ENCODE measurements at regions not wholly inside any gene's neighbourhood (a gene's known extent, or its start where the extent isn't known, plus 50 kb on each side); places are given as distances from the start of the nearest gene placed in this dataset.
A peak's percentile ranks its signal among the peaks of the same experiment; 100 is the strongest.

DNA sequence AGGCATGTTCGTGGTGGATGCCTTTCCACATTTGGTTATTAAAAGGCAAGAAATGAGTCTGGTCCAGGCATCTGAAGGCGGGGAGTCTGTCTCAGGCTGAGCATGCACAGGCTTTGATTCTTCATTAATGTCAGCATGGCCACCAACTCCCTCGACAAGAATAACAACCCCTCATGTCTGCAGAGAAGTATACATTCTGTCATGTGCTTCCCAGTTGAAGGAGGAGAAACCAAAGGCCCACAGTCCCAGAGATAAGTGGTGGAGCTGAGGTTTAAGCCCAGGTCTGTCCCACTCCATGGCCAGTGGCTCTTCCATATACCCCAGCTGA lies 61.6 kb upstream of the LAPTM5 start:
- Histone ChIP-seq H3K4me1 (ENCODE audit: low read depth) (peaks cover 9% of the 10 kb centered on the region), H3K27ac (no peak overlapping the region), H3K27me3 (peaks cover 5% of the 10 kb centered on the region), H3K9me3 (ENCODE audit: low read depth) (no peaks in the 10 kb centered on the region), H3K4me3 (no peak overlapping the region), H3K36me3 (no peaks in the 10 kb centered on the region)
- DNase-seq (ENCODE audit: low read depth in 1 of 2, low spot score in 1 of 2) = no peak
- TF ChIP-seq, protein P1, sequence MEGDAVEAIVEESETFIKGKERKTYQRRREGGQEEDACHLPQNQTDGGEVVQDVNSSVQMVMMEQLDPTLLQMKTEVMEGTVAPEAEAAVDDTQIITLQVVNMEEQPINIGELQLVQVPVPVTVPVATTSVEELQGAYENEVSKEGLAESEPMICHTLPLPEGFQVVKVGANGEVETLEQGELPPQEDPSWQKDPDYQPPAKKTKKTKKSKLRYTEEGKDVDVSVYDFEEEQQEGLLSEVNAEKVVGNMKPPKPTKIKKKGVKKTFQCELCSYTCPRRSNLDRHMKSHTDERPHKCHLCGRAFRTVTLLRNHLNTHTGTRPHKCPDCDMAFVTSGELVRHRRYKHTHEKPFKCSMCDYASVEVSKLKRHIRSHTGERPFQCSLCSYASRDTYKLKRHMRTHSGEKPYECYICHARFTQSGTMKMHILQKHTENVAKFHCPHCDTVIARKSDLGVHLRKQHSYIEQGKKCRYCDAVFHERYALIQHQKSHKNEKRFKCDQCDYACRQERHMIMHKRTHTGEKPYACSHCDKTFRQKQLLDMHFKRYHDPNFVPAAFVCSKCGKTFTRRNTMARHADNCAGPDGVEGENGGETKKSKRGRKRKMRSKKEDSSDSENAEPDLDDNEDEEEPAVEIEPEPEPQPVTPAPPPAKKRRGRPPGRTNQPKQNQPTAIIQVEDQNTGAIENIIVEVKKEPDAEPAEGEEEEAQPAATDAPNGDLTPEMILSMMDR (IDR thresholded peaks at IDR 0.05; ENCODE audit: low read depth, low read length) = no peak

DNA sequence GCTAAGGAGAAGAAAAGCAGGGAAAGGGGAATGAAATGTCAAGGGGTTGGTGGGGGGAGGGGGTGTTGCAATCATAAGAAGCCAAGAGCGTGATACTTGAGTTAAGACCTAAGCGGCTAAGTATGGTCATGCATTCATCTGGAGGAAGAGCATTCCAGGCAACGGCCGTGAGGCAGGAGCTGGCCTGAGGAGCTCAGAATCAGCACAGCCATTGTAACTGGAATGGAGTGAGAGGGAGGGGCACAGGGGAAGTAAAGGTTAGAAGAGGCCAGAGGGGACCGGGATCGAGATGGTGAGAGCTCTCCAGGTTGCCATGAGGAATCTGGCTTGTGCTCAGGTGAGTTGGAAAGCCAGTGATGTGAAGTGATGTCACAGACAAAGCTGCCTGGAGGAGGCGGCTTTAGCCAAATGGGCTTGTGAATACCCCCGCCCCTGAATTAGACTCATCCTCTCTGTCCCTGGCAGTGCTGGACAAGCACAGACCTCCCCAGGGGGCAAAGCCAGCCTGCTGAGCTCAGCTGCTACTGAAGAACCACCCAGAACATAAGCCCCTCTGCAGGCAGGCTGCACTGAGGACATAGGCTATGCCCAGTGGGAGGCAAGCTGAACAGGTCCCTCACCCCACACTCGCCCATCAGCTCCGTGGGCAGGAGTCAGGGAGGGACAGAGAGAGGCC lies 61.1 kb upstream of the LAPTM5 start:
- Histone ChIP-seq H3K4me3 (no peak overlapping the region), H3K27me3 (peaks cover 5% of the 10 kb centered on the region), H3K9me3 (ENCODE audit: low read depth) (no peaks in the 10 kb centered on the region), H3K4me1 (ENCODE audit: low read depth) (peaks cover 9% of the 10 kb centered on the region), H3K36me3 (no peaks in the 10 kb centered on the region), H3K27ac (no peak overlapping the region)
- TF ChIP-seq, protein P1 (IDR thresholded peaks at IDR 0.05; ENCODE audit: low read depth, low read length) = no peak
- DNase-seq (ENCODE audit: low read depth in 1 of 2, low spot score in 1 of 2) = peak; percentile 42 to 64

DNA sequence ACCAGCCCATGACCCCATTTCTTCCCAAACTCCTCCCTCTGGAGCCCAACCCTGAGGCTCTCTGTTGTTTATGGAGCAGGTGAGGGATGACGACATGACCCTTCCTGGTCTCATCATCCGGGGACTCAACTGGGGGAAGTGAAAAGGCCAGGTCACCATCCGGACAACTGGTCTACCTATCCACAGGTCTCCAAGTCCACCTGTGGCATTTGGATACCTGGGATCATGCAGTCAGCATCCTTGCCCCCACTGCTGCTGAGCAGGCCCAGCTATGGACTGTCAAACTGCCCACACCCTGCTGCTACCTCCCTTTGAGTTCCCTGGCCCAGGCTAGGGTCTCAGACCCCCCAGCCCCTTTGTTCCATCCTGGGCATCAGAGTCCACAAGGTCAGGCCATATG lies 60.0 kb upstream of the LAPTM5 start:
- no peak for DNase-seq (ENCODE audit: low read depth in 1 of 2, low spot score in 1 of 2)
- TF ChIP-seq, protein P1 (IDR thresholded peaks at IDR 0.05; ENCODE audit: low read depth, low read length) = no peak
- H3K4me3 ChIP-seq = no peak overlapping the region
- H3K4me1 ChIP-seq (ENCODE audit: low read depth) = peaks cover 9% of the 10 kb centered on the region
- H3K36me3 ChIP-seq = no peaks in the 10 kb centered on the region
- no peak overlapping the region for H3K27ac ChIP-seq
- H3K27me3 ChIP-seq = peaks cover 5% of the 10 kb centered on the region
- no peaks in the 10 kb centered on the region for H3K9me3 ChIP-seq (ENCODE audit: low read depth)

DNA sequence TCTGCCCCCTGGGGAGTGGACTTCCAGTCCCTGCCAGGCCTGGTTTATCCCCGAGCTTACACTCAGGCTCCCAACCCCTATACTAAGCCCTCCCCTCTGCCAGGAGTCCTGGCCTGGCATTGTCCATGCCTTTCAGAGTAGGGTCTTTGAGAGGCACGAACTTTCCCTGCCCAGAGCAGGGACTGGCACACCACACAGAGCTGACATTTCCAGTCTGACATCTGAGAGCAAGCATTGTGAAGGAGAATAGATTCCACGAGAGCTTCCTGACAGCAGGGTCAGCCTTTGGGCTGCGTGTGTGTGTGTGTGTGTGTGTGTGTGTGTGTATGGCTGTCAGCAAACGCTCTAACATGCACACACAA lies 59.5 kb upstream of the LAPTM5 start:
- peaks cover 9% of the 10 kb centered on the region for H3K4me1 ChIP-seq (ENCODE audit: low read depth)
- H3K9me3 ChIP-seq (ENCODE audit: low read depth) = no peaks in the 10 kb centered on the region
- H3K27ac ChIP-seq = no peak overlapping the region
- DNase-seq (ENCODE audit: low read depth in 1 of 2, low spot score in 1 of 2) = no peak
- TF ChIP-seq, protein P1 (IDR thresholded peaks at IDR 0.05; ENCODE audit: low read depth, low read length) = no peak
- no peaks in the 10 kb centered on the region for H3K36me3 ChIP-seq
- no peak overlapping the region for H3K4me3 ChIP-seq
- H3K27me3 ChIP-seq = peaks cover 5% of the 10 kb centered on the region

DNA sequence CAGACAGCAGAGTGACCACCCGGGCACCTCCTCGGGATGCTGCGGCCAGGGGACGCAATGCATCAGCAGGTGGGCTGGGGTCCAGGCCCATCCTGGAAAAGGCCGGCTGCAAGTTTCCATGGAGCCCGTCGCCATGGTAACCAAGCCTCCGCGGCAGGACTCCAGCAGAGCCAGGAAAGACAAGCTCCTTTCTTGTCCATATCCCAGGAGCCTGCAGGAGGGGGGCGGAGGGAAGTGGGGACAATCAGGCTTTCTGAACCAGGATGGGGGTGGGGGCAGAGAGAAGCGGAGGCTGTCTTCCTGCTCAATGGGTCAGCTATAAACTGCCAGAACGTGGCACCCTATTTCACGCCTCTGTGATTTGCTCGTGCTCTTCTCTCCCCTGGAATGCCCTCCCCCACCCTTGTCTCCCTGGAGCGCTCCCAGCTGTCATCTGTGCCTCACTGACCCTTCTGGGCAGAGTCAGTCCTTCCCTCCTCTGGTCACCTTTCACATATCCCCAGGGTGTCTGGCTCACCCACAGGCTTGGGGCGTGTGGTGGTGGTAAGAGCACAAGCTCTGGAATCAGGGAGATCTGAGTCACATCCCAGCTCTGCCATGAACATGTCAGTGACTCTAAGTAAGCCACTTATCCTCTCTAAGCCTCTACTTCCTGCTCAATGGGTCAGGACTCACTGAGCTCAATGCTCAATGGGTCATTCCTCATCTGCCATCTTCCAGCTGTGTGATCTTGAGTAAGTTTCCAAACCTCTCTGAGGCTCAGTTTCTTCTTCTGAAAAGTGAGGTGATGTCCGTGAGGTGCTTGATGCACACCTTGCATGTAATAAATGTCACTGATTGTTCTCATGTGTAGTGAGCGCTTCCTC lies 58.9 kb upstream of the LAPTM5 start:
- TF ChIP-seq, protein P1 (IDR thresholded peaks at IDR 0.05; ENCODE audit: low read depth, low read length) = no peak
- Histone ChIP-seq H3K9me3 (ENCODE audit: low read depth) (no peaks in the 10 kb centered on the region), H3K27me3 (peaks cover 5% of the 10 kb centered on the region), H3K4me3 (no peak overlapping the region), H3K36me3 (no peaks in the 10 kb centered on the region), H3K27ac (no peak overlapping the region), H3K4me1 (ENCODE audit: low read depth) (peaks cover 9% of the 10 kb centered on the region)
- peak; percentile 74 to 80 for DNase-seq (ENCODE audit: low read depth in 1 of 2, low spot score in 1 of 2)

All from cardiac muscle cell (in vitro differentiated cells and primary cell).